HG03039 (cell line): ENCODE measurements at regions not wholly inside any gene's neighbourhood (a gene's known extent, or its start where the extent isn't known, plus 50 kb on each side); places are given as distances from the start of the nearest gene placed in this dataset.
"Not testable (repeated sequence)": the region's sequence is repeated elsewhere in the genome, so short reads cannot be mapped to it uniquely, and the experiment has no call there.

Source experiments
- ATAC-seq: cut with Tn5 transposase; IDR thresholded peaks from one replicate; pipeline ENCODE4 v1.9.1; 2021; ENCODE audit warnings: mild to moderate bottlenecking, moderate library complexity; ENCODE audit not compliant: unreplicated experiment

DNA sequence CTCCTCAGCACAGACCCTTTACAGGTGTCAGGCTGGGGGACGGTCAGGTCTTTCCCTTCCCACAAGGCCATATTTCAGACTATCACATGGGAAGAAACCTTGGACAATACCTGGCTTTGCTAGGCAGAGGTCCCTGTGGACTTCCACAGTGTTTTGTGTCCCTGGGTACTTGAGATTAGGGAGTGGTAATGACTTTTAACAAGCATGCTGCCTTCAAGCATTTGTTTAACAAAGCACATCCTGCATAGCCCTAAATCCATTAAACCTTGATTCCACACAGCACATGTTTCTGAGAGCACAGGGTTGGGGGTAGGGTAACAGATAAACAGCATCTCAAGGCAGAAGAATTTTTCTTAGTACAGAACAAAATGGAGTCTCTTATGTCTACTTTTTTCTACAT, 451.2 kb downstream of the PLOD2 start:
- not testable (repeated sequence) for ATAC-seq

DNA sequence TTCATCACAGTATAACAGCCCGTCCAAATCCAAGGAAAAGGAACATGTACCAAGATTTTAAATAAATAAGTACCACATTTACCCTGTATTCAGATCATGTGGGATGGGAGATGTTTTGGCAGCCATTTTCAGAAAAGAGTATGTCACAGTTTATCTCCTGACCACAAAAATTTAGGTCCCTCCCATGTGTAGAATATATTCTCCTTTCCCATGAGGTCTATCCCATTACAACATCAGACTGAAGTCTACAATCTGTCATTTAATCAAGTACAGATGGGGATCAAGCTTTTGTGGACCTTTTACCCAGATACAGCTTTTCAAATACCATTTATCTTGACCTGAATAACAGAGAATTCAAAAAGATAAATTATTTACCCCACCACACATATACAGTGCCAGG, 444.5 kb downstream of the PLOD2 start:
- ATAC-seq: no peak

DNA sequence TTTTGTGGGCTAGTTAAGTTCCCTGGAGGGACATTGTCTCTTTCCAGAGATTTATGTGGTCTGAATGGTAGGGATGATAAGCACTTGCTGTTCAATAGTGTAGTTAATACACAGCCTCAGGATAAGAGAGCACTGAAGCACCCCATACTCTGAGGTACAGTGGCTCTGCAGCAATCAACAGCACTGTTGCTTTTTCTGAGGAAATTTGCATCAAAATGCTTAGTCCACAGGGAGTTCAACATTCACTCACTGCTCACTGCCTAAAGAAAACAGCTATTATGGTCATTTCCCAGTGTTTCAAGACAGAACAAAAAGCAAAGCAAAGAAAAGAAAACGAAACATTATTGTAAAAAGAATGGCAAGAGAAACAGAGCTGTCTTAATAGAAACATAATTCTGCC, 441.9 kb downstream of the PLOD2 start:
- ATAC-seq: no peak

DNA sequence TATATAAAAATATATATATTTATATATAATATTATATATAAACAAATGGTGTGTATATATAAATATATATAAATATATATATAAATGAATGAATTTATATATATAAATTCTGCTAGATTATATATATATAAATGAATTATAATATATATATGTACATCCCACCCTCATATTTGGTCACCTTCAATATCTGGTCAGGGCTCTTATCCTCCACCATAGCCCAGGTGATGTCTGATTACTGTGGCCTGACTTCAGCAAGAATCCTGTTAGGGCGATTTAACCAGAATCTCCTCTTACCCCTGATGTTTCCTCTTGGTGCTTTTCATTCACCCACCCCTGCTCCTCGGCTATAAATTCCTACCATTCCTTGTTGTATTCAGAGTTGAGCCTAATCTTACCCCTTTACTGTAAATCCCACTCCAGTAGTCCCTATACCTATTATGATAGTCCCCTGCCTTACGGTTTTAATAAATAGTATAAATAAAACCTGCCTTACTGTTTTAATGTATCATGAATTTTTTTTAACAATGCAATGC, 439.6 kb downstream of the PLOD2 start:
- ATAC-seq: no peak

DNA sequence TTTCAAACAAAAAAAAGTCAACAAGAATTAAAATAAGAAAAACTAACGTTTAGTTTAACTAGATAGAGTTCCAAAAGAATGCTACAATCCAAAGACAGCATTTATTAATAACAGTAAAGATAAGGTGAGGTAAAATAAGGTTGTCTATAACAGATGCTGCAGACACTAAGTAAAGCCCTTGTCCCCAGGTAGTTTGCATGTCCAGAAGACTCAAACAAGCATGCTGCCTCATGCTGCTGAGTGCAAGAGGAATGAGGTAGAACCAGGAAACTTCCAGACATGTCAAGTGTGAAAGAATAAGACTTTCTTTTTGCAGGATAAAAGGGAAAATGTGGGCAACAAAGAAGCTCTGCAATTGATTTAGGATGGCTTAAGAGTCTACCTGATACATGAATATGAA, 439.2 kb downstream of the PLOD2 start:
- no peak for ATAC-seq

DNA sequence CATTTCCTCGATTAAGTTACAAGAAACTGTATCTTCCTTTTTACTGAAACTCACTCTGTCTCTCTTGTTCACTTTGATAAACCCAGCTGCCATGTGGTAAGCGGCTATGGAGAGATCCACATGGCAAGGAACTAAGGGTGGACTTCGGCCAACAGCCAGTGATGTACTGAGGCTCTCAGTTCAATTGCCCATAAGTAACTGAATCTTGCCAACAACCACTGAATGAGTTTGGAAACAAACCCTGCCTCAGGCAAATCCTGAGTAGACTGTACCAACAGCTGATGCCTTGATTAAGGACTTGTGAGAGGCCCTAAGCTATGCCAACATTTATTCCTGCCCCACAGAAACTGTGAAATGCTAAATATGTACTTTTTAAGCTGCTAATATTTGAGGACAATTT, 433.5 kb downstream of the PLOD2 start:
- ATAC-seq: no peak

DNA sequence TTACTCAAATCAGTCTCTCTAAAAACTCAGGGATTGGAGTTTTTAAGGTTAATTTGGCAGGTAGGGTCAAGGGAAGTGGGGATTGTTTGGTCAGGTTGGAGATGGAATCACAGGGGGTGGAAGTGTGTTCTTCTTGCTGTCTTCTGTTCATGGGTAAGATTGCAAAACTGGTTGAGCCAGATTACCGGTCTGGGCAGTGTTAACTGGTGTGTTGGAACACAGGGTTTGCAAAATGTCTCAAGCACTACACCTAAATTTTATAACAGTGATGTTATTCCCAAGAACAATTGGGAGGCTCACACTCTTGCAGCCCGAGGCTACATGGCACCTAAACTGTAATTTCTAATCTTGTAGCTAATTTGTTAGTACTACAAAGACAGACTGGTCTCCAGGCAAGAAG, 425.4 kb downstream of the PLOD2 start:
- ATAC-seq: no peak

DNA sequence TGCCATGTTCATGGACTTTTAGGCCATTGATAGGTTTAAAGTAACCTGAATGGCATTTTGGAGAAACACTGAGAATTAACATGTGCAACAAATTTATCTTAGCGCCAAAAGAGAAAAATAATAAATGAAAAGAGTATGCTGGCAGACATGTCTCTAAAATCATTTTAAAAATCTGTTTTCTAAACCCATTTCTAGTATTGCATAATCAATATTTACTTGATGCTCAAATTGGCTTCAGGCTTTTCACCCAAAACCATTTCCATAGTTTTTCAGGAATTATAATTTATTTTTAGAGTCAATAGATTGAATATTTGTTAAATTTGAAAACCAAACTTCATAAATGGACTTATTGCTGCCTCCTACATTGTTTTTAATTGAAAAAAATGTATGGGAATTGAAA, 423.0 kb downstream of the PLOD2 start:
- no peak for ATAC-seq

DNA sequence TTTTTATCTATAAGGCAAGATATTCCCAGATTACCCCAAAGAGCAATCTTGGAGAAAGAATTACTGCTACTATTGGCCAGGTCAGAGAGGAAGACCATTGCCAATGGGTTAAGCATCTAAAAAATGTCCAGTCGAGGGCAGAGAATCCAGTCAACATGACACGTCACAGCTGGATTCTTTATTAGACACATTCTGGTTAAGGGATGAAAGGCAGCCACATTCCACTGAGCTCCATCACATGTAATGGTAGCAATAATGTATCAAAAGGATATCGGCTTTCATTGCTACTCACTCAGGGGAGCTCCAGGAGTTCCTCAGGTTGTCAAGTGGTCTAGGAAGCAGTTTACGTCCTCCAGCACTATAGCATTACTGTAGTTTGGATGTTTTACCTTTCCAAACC, 421.1 kb downstream of the PLOD2 start:
- ATAC-seq: no peak

DNA sequence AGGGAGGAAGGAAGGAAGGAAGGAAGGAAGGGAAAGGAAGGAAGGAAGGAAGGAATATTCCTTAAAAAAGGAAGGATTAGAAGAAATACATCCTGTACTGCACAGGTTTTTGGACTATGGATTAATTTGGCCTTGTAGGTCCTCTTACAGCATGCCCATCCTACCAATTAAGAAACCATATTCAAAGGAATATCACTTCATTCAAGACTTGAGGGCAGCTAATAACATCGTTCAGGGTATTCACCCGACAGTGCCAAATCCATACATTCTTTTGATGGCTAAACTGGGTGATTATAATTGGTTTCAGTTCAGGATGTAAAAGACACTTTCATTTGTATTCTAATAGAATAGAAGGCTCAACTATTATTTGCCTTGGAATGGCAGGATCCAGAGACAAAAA, 410.3 kb downstream of the PLOD2 start:
- no peak for ATAC-seq

DNA sequence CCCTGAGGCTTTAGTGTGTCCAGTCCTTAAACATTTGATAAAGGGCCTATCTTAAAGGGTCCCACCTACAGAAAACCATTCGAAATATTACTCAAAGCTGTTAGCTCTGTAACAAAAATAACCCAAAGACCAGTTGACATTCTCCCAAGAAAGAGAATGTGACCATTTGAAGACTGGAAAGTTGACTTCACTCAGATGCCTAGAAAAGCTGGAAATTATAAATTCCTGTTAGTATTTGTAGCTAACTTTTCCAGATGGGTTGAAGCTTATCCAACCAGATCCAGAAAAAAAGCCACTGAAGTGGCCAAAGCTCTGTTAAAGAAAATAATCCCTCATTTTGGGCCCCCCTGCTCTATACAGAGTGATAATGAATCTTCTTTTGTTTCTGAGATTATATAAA, 408.4 kb downstream of the PLOD2 start:
- ATAC-seq: no peak

DNA sequence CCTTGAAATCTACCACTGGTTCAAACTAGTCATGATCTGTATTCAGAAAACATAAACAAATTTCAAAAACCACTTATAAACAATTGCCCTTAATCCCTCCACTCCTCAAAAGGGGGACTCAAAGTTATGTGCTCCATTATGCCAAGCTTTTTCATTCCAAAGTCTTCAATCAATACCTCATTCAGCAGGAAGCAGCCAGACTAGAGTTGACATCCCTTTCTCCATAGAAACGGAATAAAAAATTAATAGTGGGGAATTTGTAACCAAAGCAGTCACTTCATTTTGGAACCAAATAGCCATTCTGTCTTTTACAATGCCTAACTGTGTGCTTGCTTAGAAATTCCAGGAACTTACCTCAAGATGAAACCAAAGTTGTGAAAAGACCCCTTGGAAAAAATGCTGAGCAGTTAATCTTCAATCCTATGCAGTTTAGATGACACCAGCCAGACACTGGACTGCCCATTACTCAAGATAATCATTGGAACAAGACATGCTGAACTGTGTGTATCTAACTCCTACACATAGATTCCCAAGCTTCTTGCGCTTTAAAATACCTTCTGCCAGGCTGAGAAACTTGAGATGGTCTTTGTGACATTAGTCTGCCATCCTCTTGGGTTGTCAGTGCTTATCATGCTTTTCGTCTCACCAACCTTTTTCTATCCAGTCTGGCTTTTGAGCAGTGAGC, 406.2 kb downstream of the PLOD2 start:
- no peak for ATAC-seq

DNA sequence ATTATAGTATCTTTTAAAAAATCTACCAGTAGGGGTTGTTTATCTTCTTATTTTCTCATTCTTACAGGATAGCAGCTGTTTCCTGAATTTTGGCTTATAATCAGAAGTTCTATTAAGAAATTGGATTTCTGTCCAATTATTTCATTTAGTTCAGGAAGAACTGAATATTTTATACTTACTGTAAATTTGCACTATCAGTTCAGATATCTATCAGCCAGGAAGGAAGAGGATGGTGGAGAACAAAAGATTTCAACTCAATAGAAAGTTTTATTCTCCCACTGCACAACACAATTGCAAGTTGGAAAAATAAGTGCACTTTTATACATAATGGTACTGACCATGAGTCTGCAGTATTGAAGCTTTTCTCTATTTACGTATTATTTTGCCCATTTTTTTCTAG, 400.9 kb downstream of the PLOD2 start:
- ATAC-seq: no peak

DNA sequence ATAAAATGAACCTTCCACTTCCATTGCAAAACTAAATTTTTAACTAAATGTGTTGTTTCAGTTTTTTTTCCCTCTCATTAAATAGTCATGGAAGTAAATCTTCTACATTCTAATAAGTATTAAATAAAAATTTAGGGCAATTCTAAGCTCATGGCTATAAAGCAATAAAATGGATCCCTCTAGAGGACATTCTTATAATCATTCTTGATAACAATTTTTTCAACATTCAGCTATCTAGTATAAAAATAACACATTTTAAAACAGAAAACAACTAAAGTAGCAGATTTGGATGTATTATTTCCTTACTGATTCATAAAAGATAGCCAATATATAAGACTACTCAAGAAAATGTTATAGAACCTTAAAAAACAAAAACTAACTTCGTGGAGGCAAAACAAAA, 393.1 kb downstream of the PLOD2 start:
- ATAC-seq: no peak

DNA sequence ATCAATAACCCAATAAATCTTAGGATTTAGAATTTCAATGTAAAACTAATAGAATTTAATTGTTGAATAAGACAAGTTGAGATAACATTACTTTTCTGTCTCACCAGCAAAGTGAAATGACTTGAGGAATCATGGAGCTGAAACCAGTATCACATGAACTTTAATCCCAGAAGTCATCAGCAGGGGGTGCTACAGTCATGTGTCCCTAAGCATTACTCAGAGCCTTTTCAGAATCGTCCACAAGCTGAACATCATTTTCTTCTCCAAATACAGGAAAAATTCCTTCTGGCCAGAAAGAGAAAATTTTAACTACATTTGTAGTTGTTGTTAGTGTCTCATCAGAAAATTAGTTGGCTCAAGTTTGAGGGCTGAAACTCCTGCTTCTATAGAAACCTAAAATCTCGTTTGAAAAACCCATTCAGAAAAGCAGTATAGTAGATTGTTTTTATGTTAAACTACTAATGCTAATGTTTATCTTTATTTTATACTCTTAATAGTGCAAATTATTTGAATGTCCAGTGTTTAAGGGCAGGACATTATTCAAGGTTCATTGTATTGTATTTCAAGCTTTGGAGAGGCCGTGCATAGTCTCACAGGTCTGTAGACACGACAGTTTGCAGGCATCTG, 384.1 kb downstream of the PLOD2 start:
- no peak for ATAC-seq

DNA sequence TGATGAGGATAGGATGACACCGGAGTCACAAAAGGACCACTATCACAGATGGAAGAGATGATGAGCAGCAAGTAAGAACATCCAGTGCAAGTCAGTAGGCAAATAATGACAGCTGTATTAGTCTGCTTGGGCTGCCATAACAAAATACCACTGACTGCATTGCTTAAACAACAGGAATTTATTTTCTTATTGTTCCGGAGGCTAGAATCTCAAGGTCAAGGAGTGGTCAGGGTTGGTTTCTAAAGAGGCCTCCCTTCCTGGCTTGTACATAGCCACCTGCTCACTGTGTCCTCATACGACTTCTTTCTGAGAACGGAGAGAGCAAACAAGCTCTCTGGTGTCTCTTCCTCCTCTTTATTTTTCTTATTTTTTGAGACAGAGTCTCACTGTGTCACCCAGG, 380.7 kb downstream of the PLOD2 start:
- no peak for ATAC-seq

DNA sequence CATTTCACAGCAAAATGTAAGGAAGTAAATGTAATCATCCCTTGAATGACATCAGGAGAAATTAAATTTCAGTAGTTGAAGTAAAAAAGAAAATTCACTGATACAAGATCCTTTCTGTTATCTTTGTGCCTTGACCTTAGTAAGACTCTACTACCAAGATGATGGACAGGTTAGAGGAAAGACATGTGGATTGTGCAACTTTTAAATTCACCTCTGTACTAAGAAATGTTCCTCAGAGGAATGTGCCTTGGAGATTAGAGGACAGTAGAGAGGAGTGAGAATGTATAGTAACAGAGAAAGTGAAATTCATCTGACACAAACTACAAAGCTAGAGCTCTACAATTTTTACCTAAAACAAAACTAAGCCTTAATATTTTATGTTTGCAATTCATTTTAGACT, 375.3 kb downstream of the PLOD2 start:
- ATAC-seq: no peak

DNA sequence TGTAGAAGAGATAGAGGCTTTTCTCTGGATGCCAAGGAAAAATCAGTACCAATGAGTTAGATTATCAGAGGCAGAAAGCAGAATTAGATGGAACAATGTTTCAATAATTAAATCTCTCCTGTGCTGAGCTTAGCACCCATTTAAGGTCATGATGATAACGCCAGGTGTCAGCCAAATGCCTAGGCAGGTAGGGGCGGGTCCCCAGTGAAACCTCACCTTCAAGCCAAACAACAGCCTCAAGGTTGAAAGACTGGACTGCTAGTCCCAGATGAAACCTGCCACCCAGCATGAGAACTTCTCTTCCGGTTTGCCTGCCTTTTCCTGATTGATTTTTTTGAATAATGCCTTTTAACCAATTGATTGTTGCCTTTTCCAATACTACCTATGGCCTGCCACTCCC, 363.0 kb downstream of the PLOD2 start:
- ATAC-seq: no peak

DNA sequence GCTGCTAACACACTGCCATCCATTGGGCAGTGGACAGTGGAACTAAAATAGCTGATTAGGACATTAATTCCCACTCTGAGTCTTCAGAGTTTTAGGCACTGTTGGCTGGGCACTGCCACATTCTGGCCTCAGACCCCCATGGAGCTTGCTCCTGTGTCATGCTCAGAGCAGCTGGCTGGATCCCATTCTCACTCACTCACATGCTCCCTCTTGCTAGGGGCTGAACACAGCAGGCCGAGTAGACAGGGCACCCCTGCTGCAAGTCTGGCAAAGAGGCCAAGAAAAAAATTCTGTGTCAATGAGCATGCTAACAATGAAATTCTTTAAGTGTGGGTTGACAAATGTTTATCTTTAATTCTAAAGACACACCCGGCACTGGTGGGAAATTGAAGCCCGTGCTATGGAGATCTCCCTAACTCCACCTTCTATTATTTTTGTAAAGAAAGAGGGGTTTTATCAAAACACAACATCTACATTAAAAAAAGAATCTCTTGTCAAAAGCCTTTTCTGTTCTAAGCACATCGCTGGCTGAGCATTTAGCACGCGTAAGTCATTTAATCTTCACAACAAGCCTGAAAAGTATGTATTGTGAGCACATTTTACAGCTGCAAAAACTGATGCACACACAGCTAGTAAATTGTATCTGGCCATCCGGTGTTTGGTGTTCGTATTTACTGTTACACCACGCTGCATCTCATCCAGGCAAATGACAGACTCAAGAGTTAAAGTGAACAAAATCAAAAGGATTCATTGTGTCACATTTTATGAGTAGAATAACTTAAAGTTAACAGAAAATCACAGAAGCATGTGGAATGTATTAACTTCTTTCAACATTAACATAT, 362.1 kb downstream of the PLOD2 start:
- ATAC-seq: no peak

DNA sequence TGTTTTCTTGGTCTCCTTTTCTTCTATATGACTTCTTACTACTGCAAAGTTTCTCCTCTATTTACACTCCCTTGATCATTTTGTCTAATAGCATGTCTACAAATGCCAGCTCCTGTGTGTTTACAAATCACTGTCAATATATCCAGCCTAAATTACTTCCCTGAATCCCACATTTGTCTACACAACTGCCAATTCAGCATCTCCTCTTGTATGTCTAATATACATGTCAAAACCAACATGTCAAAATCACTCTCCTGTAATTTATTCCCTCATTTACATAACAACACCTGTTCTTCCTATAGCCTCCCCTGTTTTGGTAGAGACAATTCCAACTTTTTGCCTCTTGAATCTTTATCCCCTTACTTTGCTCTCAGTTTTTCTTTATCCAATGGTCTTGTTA, 359.3 kb downstream of the PLOD2 start:
- no peak for ATAC-seq

DNA sequence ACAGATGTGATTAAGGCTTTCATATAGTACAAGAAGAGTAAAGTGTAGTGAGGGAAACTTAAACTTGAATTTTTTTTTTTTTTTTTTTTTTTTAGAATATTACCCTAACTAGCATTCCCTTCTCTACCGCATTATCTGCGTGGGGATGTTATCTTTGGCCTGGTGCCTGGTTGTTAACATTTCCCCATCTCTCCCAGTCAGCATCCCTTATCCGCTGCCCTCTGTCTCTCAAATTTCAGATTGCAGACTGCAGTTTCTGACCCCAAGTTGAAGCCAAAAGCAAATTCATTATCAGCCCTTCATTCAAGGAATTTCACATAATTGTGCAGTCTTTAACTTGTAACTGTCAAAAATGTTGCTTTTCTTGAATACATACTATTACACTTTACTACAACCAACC, 353.0 kb downstream of the PLOD2 start:
- ATAC-seq: no peak

DNA sequence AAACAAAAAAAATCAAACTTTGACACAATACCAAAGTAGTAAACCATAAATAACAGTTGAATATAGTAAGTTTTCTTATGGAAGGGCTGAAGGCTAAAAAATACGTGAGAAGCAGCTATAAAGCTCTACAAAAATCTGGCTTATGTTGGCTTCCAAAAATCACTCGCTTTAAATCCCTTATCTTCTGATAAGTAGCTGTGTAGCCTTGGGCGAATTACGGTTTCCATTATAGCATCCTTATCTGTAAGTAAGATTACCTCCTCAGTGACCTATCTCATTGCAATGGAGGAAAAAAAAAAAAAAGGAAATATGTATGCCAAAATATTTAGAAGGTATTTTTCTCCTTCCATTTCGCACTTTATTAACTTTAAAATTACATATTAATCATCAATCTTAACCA, 348.6 kb downstream of the PLOD2 start:
- no peak for ATAC-seq
